ENCODE measurements at regions not wholly inside any gene's neighbourhood (a gene's known extent, or its start where the extent isn't known, plus 50 kb on each side); places are given as distances from the start of the nearest gene placed in this dataset.

GRCh38 chr16:88301886-88302285 is 80.9 kb upstream of the ZNF469 start:
- Histone ChIP-seq H3K27ac (peak overlapping the region in 1 of 2 donors; percentile 85), H3K4me3 (no peak overlapping the region)
- no peak for TF ChIP-seq CTCF (IDR thresholded peaks at IDR 0.05)
- no peak for DNase-seq (ENCODE audit: low spot score)

GRCh38 chr16:88302666-88303065 is 80.1 kb upstream of the ZNF469 start:
- no peak overlapping the region for H3K4me3 ChIP-seq
- no peak for DNase-seq (ENCODE audit: low spot score)
- H3K27ac ChIP-seq = peak overlapping the region in 1 of 2 donors; percentile 85
- TF ChIP-seq CTCF (IDR thresholded peaks at IDR 0.05) = no peak

GRCh38 chr16:88303405-88303804 is 79.4 kb upstream of the ZNF469 start:
- Histone ChIP-seq H3K27ac (peak overlapping the region; percentile 13 to 85), H3K4me3 (peak overlapping the region; percentile 5)
- TF ChIP-seq CTCF (IDR thresholded peaks at IDR 0.05) = no peak
- DNase-seq (ENCODE audit: low spot score) = no peak

- Histone ChIP-seq H3K4me3 (peak overlapping the region; percentile 5), H3K27ac (peak overlapping the region; percentile 13 to 85)
- no peak for TF ChIP-seq CTCF (IDR thresholded peaks at IDR 0.05)
- DNase-seq (ENCODE audit: low spot score) = peak; percentile 85
These were observed 78.6 kb upstream of the ZNF469 start for GRCh38 chr16:88303890-88304819.

GRCh38 chr16:88305176-88305575 is 77.6 kb upstream of the ZNF469 start:
- peak overlapping the region in 1 of 2 donors; percentile 85 for H3K27ac ChIP-seq
- no peak for DNase-seq (ENCODE audit: low spot score)
- no peak for TF ChIP-seq CTCF (IDR thresholded peaks at IDR 0.05)
- H3K4me3 ChIP-seq = no peak overlapping the region

- Histone ChIP-seq H3K4me3 (no peak overlapping the region), H3K27ac (peak overlapping the region; percentile 24 to 75)
- no peak for TF ChIP-seq CTCF (IDR thresholded peaks at IDR 0.05)
- no peak for DNase-seq (ENCODE audit: low spot score)
These were observed 76.3 kb upstream of the ZNF469 start for GRCh38 chr16:88306411-88306810.

Measured in coronary artery (tissue), 2 donors.